ENCODE measurements at regions not wholly inside any gene's neighbourhood (a gene's known extent, or its start where the extent isn't known, plus 50 kb on each side); places are given as distances from the start of the nearest gene placed in this dataset.
A peak's percentile ranks its signal among the peaks of the same experiment; 100 is the strongest.

DNA sequence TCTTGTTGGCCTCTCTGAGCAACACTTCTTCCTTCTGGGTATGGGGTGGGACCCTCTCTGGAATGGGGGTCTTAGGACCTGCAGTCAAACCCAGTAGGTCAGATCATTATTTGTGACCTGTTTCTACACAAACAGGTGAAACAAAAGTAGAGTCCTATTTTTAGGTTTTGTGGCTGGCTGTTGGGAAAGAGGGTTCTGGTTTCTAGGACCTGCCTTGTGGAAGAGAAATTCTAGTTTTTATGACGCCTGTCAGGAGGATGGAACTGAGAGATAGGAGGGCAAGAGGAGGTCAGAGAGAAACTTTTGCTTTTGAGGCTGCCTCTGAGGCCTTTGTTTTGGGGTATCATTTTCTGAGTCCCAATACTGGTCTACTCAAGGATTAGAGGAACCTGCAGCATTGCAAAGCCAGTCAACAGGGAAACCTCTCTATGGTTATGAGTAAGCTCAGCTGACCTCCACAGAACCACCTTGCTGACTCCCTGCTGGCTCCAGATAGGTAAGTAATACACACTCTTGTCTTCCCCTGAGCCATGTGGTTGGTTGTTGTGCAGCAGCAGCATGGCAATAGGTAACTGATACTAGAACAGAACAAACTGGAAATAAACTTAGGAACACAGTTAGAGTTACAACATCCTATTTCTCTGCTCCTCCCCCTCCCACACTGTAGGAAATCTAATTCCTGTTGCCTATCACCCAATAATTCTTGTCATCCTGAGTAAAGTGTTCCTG lies 114.7 kb upstream of the VCX3B start:
- 79% methylated on average over 1 of the region's 1 CpG for WGBS (ENCODE audit: insufficient coverage)
- H3K27ac ChIP-seq (ENCODE audit: low read depth, low read length): no peak overlapping the region
- no peaks in the 10 kb centered on the region for H3K4me1 ChIP-seq (ENCODE audit: control insufficient read depth, insufficient read depth, low read length)
- no peak overlapping the region for H3K4me3 ChIP-seq (ENCODE audit: low read depth, low read length)
- no peaks in the 10 kb centered on the region for H3K9me3 ChIP-seq (ENCODE audit: control insufficient read depth, insufficient read depth, low read length)
- DNase-seq (ENCODE audit: low read depth in 4 of 6, low spot score in 6 of 6): no peak
- H3K36me3 ChIP-seq (ENCODE audit: control insufficient read depth, insufficient read depth, low read length): no peaks in the 10 kb centered on the region
- H3K27me3 ChIP-seq (ENCODE audit: control insufficient read depth, insufficient read depth, low read length): peaks cover 4% of the 10 kb centered on the region

DNA sequence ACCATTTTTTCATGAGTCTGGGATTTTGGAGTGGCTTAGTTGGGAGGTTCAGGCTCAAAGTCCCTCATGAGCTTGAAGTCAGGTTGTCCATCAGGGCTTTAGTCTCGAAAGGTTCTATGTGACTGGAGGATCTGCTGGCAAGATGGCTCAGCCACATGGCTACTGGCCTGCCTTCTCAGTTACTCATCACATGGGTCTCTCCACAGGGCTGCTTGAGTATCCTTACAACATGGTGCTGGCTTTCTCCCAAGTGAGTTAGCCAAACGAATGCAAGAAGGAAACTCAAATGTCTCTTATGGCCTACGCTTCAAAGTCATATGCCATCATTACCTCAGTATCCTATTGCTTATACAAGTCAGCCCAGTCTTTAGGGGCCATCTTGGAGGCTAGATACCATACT lies 106.3 kb upstream of the VCX3B start:
- Histone ChIP-seq H3K9me3 (ENCODE audit: control insufficient read depth, insufficient read depth, low read length) (no peaks in the 10 kb centered on the region), H3K27ac (ENCODE audit: low read depth, low read length) (no peak overlapping the region), H3K4me1 (ENCODE audit: control insufficient read depth, insufficient read depth, low read length) (no peaks in the 10 kb centered on the region), H3K4me3 (ENCODE audit: low read depth, low read length) (no peak overlapping the region), H3K27me3 (ENCODE audit: control insufficient read depth, insufficient read depth, low read length) (no peaks in the 10 kb centered on the region), H3K36me3 (ENCODE audit: control insufficient read depth, insufficient read depth, low read length) (no peaks in the 10 kb centered on the region)
- DNase-seq (ENCODE audit: low read depth in 4 of 6, low spot score in 6 of 6): no peak
- 100% methylated on average over 1 of the region's 3 CpGs for WGBS (ENCODE audit: insufficient coverage)

DNA sequence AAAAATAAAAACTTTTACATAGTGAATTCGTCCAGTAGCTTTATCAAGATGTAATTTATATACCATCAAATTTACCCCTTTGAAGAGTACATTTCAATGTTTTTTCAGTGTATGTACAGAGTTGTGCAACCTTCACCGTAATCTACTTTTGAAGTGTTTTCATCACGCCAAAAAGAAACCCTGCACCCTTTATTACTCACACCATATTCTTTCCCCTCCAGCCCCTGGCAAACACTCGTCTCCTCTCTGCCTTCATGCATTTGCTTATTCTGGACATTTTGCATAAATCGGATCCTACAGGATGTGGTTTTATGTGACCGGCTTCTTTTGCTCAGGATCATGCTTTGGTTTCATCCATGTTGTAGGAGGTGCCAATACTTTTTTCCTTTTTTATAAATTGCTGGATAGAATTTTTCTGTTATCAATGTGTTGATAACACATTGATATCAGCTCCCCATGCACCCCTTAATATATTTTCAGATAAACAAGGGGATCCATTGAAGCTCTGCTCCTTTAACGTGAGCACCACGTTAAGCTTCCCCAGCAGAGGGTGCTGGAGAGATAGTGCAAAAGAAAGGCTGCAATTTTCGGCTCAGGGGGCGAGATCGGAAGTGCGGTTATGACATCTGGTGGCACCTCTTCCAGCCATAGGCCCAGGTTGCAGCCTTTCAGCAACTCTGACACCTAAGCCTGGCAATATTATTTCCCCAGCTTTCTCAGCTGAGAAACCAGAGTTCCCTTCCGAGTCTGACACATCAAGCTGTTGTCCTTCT lies 100.1 kb upstream of the VCX3B start:
- no peak overlapping the region for H3K27ac ChIP-seq (ENCODE audit: low read depth, low read length)
- H3K4me3 ChIP-seq (ENCODE audit: low read depth, low read length): no peak overlapping the region
- peak in 1 of 6 donors; percentile 8 for DNase-seq (ENCODE audit: low read depth in 4 of 6, low spot score in 6 of 6)
- H3K27me3 ChIP-seq (ENCODE audit: control insufficient read depth, insufficient read depth, low read length): no peaks in the 10 kb centered on the region
- 51% methylated on average over 8 of the region's 13 CpGs for WGBS (ENCODE audit: insufficient coverage)
- H3K4me1 ChIP-seq (ENCODE audit: control insufficient read depth, insufficient read depth, low read length): no peaks in the 10 kb centered on the region
- H3K36me3 ChIP-seq (ENCODE audit: control insufficient read depth, insufficient read depth, low read length): no peaks in the 10 kb centered on the region
- H3K9me3 ChIP-seq (ENCODE audit: control insufficient read depth, insufficient read depth, low read length): no peaks in the 10 kb centered on the region

DNA sequence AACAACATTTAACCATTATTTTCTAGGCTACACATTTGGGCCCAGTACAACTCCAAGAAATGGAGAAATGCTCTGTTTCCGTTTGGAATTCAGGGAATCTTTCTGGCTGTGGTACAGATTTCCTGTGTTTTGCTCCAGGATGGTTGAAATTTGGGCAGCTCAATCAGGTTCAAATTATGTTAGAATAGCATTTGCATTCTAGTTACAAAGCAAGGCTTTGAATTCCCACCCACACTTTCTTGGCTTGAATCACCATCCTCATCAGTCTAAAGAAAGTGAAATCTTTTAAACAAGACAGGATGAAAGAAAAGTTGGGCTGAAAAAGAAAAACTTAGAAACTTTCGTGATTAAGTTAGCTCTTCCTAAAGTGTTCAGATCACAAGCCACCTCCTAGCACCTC lies 98.1 kb upstream of the VCX3B start:
- Histone ChIP-seq H3K27ac (ENCODE audit: low read depth, low read length) (peak overlapping the region; percentile 5), H3K36me3 (ENCODE audit: control insufficient read depth, insufficient read depth, low read length) (no peaks in the 10 kb centered on the region), H3K9me3 (ENCODE audit: control insufficient read depth, insufficient read depth, low read length) (no peaks in the 10 kb centered on the region), H3K4me3 (ENCODE audit: low read depth, low read length) (no peak overlapping the region), H3K4me1 (ENCODE audit: control insufficient read depth, insufficient read depth, low read length) (no peaks in the 10 kb centered on the region), H3K27me3 (ENCODE audit: control insufficient read depth, insufficient read depth, low read length) (no peaks in the 10 kb centered on the region)
- DNase-seq (ENCODE audit: low read depth in 4 of 6, low spot score in 6 of 6): peak in 3 of 6 donors; percentile 14 to 69 (median 22)
- WGBS (ENCODE audit: insufficient coverage): 50% methylated on average over 1 of the region's 2 CpGs

DNA sequence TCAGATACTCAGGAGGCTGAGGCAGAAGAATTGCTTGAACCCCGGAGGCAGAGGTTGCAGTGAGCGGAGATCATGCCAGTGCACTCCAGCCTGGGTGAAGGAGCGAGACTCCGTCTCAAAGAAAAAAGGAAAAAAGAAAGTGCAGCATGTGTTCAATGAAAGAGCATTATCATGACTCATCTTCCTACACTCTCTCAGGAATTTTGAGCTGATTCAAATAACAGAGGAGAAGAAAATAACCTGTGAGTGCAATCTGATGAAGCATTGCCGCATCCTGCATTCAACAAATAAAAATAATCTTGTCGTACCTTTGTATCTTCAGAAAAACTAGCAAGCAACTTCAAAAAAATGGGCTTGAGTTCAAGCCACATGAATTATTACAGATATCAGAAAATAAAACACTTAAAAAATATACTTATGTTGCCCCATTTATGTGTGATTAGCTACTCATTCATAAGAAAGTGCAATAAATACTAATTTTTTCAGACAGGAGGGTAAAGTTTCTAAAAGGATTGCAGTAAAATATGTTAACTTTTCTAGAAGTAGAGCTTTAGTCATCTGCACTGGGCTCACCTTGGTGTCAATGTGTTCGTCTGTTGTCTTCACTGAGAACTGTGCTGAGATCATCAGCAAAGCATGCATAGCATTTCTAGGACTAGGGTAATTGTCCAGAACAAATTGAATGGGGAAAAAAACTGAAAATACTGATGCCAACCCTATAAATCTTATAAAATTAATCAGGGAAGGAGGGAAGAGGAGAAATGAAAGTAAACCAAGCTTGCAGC lies 90.4 kb upstream of the VCX3B start:
- H3K27ac ChIP-seq (ENCODE audit: low read depth, low read length): no peak overlapping the region
- H3K4me1 ChIP-seq (ENCODE audit: control insufficient read depth, insufficient read depth, low read length): no peaks in the 10 kb centered on the region
- 83% methylated on average over 1 of the region's 7 CpGs for WGBS (ENCODE audit: insufficient coverage)
- H3K4me3 ChIP-seq (ENCODE audit: low read depth, low read length): no peak overlapping the region
- no peaks in the 10 kb centered on the region for H3K9me3 ChIP-seq (ENCODE audit: control insufficient read depth, insufficient read depth, low read length)
- no peaks in the 10 kb centered on the region for H3K27me3 ChIP-seq (ENCODE audit: control insufficient read depth, insufficient read depth, low read length)
- no peak for DNase-seq (ENCODE audit: low read depth in 4 of 6, low spot score in 6 of 6)
- H3K36me3 ChIP-seq (ENCODE audit: control insufficient read depth, insufficient read depth, low read length): no peaks in the 10 kb centered on the region

DNA sequence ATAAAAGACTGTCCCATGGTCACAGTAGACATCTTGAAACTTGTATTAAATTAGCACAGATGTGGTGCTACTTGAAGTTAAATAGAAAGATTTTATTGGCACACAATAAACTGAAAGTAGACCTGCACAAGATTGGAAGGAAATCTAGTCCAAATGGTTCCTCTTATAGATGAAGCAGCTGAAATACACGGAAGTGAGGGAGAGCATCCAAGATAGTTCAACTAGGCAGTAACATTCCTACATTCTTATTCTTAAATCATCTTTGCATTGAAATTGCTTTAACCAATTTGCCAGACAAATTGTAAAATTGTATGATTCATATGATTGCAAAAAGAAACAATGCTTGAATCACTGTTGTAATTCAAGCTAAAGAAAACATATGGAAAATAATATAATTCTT lies 87.6 kb upstream of the VCX3B start:
- H3K4me3 ChIP-seq (ENCODE audit: low read depth, low read length): no peak overlapping the region
- no peaks in the 10 kb centered on the region for H3K27me3 ChIP-seq (ENCODE audit: control insufficient read depth, insufficient read depth, low read length)
- H3K36me3 ChIP-seq (ENCODE audit: control insufficient read depth, insufficient read depth, low read length): no peaks in the 10 kb centered on the region
- no peak for DNase-seq (ENCODE audit: low read depth in 4 of 6, low spot score in 6 of 6)
- WGBS (ENCODE audit: insufficient coverage): no CpG with 5 or more reads among the region's 1 CpG
- H3K4me1 ChIP-seq (ENCODE audit: control insufficient read depth, insufficient read depth, low read length): no peaks in the 10 kb centered on the region
- H3K9me3 ChIP-seq (ENCODE audit: control insufficient read depth, insufficient read depth, low read length): no peaks in the 10 kb centered on the region
- H3K27ac ChIP-seq (ENCODE audit: low read depth, low read length): no peak overlapping the region

DNA sequence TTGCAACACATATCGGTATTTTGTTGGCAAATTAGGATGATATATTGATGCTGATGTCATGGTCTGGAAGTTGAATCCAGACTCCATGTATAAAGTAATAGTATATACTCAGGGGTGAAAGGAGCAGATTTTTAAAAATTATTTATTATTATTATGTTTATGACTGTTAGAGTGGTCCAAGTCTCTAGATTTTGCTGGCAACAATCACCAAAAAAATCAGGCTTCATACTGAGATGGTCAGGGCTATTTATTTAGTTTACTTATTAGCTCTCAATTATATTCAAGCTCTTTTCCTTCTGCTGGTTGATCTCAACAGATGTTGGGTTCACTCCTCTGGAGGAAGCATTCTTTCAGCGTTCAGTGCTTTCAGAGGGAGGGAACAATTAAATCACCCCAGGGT lies 73.9 kb upstream of the VCX3B start:
- H3K4me3 ChIP-seq (ENCODE audit: low read depth, low read length): no peak overlapping the region
- WGBS (ENCODE audit: insufficient coverage): 60% methylated on average over 1 of the region's 2 CpGs
- H3K4me1 ChIP-seq (ENCODE audit: control insufficient read depth, insufficient read depth, low read length): no peaks in the 10 kb centered on the region
- H3K27ac ChIP-seq (ENCODE audit: low read depth, low read length): no peak overlapping the region
- H3K27me3 ChIP-seq (ENCODE audit: control insufficient read depth, insufficient read depth, low read length): no peaks in the 10 kb centered on the region
- no peaks in the 10 kb centered on the region for H3K9me3 ChIP-seq (ENCODE audit: control insufficient read depth, insufficient read depth, low read length)
- no peak for DNase-seq (ENCODE audit: low read depth in 4 of 6, low spot score in 6 of 6)
- no peaks in the 10 kb centered on the region for H3K36me3 ChIP-seq (ENCODE audit: control insufficient read depth, insufficient read depth, low read length)

DNA sequence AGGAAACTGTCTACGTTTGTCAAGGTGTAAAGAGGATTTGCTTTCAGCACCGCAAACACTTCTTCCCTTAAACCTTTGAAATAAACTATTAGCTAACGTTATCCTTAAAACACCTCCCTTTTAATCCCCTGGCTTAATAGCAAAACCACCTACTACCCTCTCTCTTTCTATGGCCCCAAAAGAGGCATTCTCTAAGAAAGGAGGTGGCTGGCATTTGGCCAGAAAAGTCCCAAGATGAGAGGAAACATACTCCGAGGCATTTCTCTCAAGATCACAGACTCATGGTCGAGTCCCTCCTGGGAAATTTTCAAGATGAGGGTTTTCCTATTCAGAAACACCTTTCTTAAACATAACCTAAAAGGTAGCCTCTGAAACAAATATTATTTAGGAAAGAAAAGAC lies 60.6 kb upstream of the VCX3B start:
- DNase-seq (ENCODE audit: low read depth in 4 of 6, low spot score in 6 of 6): peak in 1 of 6 donors; percentile 7
- Histone ChIP-seq H3K27ac (ENCODE audit: low read depth, low read length) (no peak overlapping the region), H3K4me3 (ENCODE audit: low read depth, low read length) (no peak overlapping the region), H3K9me3 (ENCODE audit: control insufficient read depth, insufficient read depth, low read length) (no peaks in the 10 kb centered on the region), H3K36me3 (ENCODE audit: control insufficient read depth, insufficient read depth, low read length) (no peaks in the 10 kb centered on the region), H3K4me1 (ENCODE audit: control insufficient read depth, insufficient read depth, low read length) (no peaks in the 10 kb centered on the region), H3K27me3 (ENCODE audit: control insufficient read depth, insufficient read depth, low read length) (no peaks in the 10 kb centered on the region)
- WGBS (ENCODE audit: insufficient coverage): 67% methylated on average over 1 of the region's 5 CpGs

DNA sequence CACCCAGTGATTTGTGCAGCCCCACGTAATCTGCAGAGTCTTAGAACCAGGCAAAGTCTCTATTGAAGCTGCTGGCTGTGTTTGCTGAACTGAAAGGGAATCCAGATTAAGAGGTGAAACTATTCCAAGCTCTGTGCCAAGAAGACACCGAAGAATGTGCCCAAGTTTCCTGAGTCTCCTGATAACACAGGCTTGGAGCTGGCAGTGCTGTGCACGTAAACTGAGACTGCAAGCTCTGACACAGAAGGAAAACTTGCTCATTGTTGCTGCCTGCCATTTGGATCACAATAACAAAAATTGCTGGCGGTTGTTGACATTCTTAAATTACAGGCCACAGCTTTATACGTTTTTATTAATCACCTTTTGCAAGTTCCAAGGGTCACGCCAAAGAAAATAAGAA lies 60.2 kb upstream of the VCX3B start:
- H3K9me3 ChIP-seq (ENCODE audit: control insufficient read depth, insufficient read depth, low read length): no peaks in the 10 kb centered on the region
- DNase-seq (ENCODE audit: low read depth in 4 of 6, low spot score in 6 of 6): peak in 1 of 6 donors; percentile 26
- H3K4me1 ChIP-seq (ENCODE audit: control insufficient read depth, insufficient read depth, low read length): no peaks in the 10 kb centered on the region
- no peak overlapping the region for H3K27ac ChIP-seq (ENCODE audit: low read depth, low read length)
- no peaks in the 10 kb centered on the region for H3K36me3 ChIP-seq (ENCODE audit: control insufficient read depth, insufficient read depth, low read length)
- no peak overlapping the region for H3K4me3 ChIP-seq (ENCODE audit: low read depth, low read length)
- 53% methylated on average over 3 of the region's 6 CpGs for WGBS (ENCODE audit: insufficient coverage)
- H3K27me3 ChIP-seq (ENCODE audit: control insufficient read depth, insufficient read depth, low read length): peaks cover under 1% of the 10 kb centered on the region
